AG04450 (cell line): ENCODE measurements at regions not wholly inside any gene's neighbourhood (a gene's known extent, or its start where the extent isn't known, plus 50 kb on each side); places are given as distances from the start of the nearest gene placed in this dataset.

Experiments used
- CTCF ChIA-PET: fragments of 300-600, 350-600 bp; formaldehyde crosslinking; extraction: SDS; loops from one replicate; lab custom pipeline; 2022; ENCODE audit warnings: antibody characterized with exemption, inconsistent platforms; lab: Charles Lee
- POLR2A ChIA-PET: fragments of 350-600 bp; formaldehyde crosslinking; extraction: SDS; loops from one replicate; lab custom pipeline; 2021; ENCODE audit warnings: antibody characterized with exemption, inconsistent platforms; lab: Yijun Ruan, JAX
- DNase-seq: peaks from one replicate; pipeline ENCODE4 v3.0.0-alpha.2; 2011; ENCODE audit warnings: low read depth, low spot score
- H3K27ac ChIP-seq: one replicate; pipeline ENCODE4 v1.5.1; 2012; ENCODE audit warnings: low read depth, low read length, control low read depth
- H3K27me3 ChIP-seq: one replicate; pipeline ENCODE4 v1.6.0; 2012; ENCODE audit warnings: low read length; ENCODE audit not compliant: control insufficient read depth, insufficient read depth
- H3K4me3 ChIP-seq: 2 replicates; pipeline ENCODE4 v1.5.1; 2011; ENCODE audit warnings: mild to moderate bottlenecking, low read depth, low read length, control low read depth
- H3K9me3 ChIP-seq: 2 replicates; pipeline ENCODE4 v1.5.1; 2012; ENCODE audit warnings: low read length; ENCODE audit not compliant: control insufficient read depth, insufficient read depth
- TF ChIP-seq, protein P1 (sequence below): IDR thresholded peaks from 2 replicates; pipeline ENCODE4 v1.5.1; 2011; ENCODE audit warnings: low read depth, low read length, control low read depth, inconsistent platforms

GRCh38 chr16:9489835-9490467 lies 398.5 kb downstream of the HAPSTR1 start:
- peaks cover 8% of the 10 kb centered on the region; the same call in 1 of the 2 replicates for H3K9me3 ChIP-seq
- ChIA-PET POLR2A (no interaction called here), CTCF (no interaction called here)
- no peak overlapping the region for H3K27ac ChIP-seq
- TF ChIP-seq, protein P1, sequence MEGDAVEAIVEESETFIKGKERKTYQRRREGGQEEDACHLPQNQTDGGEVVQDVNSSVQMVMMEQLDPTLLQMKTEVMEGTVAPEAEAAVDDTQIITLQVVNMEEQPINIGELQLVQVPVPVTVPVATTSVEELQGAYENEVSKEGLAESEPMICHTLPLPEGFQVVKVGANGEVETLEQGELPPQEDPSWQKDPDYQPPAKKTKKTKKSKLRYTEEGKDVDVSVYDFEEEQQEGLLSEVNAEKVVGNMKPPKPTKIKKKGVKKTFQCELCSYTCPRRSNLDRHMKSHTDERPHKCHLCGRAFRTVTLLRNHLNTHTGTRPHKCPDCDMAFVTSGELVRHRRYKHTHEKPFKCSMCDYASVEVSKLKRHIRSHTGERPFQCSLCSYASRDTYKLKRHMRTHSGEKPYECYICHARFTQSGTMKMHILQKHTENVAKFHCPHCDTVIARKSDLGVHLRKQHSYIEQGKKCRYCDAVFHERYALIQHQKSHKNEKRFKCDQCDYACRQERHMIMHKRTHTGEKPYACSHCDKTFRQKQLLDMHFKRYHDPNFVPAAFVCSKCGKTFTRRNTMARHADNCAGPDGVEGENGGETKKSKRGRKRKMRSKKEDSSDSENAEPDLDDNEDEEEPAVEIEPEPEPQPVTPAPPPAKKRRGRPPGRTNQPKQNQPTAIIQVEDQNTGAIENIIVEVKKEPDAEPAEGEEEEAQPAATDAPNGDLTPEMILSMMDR, result no peak
- no peak for DNase-seq
- no peak overlapping the region for H3K4me3 ChIP-seq
- no peaks in the 10 kb centered on the region for H3K27me3 ChIP-seq

GRCh38 chr16:9495824-9496223 lies 404.4 kb downstream of the HAPSTR1 start:
- Histone ChIP-seq H3K4me3 (no peak overlapping the region), H3K27me3 (no peaks in the 10 kb centered on the region), H3K27ac (no peak overlapping the region), H3K9me3 (peaks cover 7% of the 10 kb centered on the region)
- TF ChIP-seq, protein P1, result no peak
- POLR2A ChIA-PET, result no interaction called here
- DNase-seq, result no peak
- CTCF ChIA-PET, result no interaction called here

DNA sequence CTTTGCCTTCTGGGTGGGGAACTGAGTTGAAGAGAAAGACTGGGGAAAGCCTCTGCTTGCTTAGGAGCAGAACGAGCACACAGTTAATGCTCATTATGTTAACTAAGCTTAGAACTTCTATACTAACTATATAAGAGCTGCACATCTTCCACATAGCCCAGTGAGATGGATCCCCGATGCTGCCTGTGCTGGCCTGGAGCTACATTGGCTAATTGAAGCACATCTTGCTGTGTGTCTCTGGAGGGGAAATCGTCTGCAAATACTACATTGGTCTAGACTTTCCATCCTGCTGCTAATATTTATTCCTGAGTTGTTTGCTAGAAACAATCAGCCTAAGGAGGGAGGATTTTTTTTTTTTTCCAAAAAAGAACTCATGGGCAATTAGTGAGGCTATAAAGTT lies 406.3 kb downstream of the HAPSTR1 start:
- H3K4me3 ChIP-seq, result no peak overlapping the region
- POLR2A ChIA-PET, result no interaction called here
- TF ChIP-seq, protein P1, result no peak
- H3K27ac ChIP-seq, result no peak overlapping the region
- H3K9me3 ChIP-seq, result peaks cover 7% of the 10 kb centered on the region
- DNase-seq, result no peak
- CTCF ChIA-PET, result no interaction called here
- no peaks in the 10 kb centered on the region for H3K27me3 ChIP-seq

DNA sequence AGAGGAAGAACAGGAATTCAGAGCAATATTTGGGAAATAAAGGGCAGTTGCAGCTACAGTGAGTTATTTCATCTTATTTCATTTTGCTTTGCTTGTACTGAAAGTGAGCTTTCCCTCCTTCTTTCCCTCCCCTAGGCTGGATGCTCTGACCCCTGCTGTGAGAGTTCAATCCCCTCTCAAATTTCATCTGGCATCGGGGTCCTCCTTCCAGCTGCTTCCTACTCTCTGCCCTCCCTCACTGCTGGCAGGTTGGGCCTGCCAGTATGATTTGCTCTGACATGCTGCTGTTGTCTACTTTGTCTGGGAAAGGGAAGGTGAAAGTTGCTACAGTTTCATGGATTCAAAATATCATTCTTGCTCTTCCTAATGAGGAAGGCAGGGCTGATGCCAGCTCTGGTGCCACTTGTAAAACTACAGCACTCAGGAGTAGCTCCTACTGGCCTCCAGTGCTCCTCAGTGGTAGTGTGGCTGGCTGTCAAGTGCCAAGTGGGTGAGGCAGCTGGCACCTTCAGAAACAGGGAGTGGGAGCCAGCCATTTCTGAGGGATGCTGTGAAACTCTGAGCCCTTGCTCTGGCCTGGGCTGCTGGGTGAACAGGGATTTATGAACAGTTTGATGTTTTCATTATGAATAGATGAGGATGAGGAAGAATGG lies 408.6 kb downstream of the HAPSTR1 start:
- Histone ChIP-seq H3K27ac (no peak overlapping the region), H3K27me3 (no peaks in the 10 kb centered on the region), H3K4me3 (no peak overlapping the region), H3K9me3 (peaks cover 11% of the 10 kb centered on the region)
- no peak for DNase-seq
- TF ChIP-seq, protein P1, result no peak
- ChIA-PET POLR2A (no interaction called here), CTCF (no interaction called here)

DNA sequence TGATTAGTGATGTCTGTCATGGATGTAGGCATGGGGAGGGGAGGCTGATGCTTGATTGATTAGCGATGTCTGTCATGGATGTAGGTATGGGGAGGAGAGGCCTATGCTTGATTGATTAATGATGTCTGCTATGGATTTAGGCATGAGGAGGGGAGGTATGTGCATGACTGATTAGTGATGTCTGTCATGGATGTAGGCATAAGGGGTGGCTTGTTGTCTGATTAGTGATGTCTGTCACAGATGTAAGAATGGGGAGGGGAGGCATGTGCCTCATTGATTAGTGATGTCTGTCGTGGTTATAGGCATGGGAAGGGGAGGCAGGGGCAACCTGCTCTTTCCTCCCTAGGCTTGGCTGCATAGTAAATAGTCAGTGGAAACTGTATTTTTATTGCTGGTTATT lies 409.4 kb downstream of the HAPSTR1 start:
- peaks cover 12% of the 10 kb centered on the region for H3K9me3 ChIP-seq
- no peak overlapping the region for H3K27ac ChIP-seq
- H3K4me3 ChIP-seq, result no peak overlapping the region
- DNase-seq, result no peak
- ChIA-PET CTCF (no interaction called here), POLR2A (no interaction called here)
- H3K27me3 ChIP-seq, result no peaks in the 10 kb centered on the region
- TF ChIP-seq, protein P1, result no peak
